ENCODE measurements at regions not wholly inside any gene's neighbourhood (a gene's known extent, or its start where the extent isn't known, plus 50 kb on each side); places are given as distances from the start of the nearest gene placed in this dataset.

DNA sequence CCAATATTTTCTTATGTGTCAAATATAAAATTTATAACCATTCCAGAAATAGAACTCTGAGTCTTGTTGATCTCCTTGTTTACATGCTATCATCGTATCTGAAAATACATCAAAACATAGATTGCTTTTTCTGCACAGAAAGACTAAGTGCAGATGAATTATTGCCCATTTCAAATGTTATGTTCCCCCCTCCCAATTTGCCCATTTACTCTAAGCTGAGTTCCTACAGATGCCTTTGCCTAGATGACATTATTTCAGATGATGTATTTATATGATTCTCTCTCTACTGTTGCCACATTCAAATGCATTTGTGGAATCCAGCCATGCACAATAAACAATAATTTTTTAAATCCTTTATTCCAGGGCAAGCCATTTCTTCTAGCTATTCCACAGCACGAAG lies 810.1 kb upstream of the MGAT4C start:
- Histone ChIP-seq H3K27me3 (ENCODE audit: control insufficient read depth in 1 of 2, insufficient read depth in 2 of 2, low read length in 2 of 2) (no peaks in the 10 kb centered on the region), H3K9ac (ENCODE audit: low read length in 2 of 2) (no peak overlapping the region), H3K4me1 (ENCODE audit: control insufficient read depth, insufficient read depth, low read length) (no peaks in the 10 kb centered on the region), H3K36me3 (ENCODE audit: control insufficient read depth in 2 of 2, insufficient read depth in 2 of 2, low read length in 2 of 2) (no peaks in the 10 kb centered on the region), H3K27ac (ENCODE audit: low read length) (no peak overlapping the region), H3K9me3 (ENCODE audit: control insufficient read depth in 2 of 2, low read length in 2 of 2) (no peaks in the 10 kb centered on the region), H3K4me3 (ENCODE audit: low read length in 2 of 2) (no peak overlapping the region)

DNA sequence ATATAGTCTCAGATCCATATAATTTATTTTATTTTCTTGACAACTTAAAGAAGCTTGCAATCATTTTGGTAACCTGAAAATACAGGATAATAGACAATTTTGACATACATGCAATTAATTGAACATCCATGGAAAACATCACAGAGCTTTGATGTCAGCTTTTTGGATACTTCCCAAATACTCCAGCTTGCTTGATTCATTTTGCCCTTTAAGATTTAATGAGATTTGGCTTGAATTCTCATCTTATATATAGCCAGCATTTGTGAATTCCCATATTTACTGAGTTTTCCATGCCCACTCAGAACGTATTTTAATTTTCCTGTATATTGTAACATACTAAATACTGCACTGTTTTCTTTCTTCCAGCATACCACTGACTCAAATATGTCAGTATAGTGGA lies 803.0 kb upstream of the MGAT4C start:
- H3K4me1 ChIP-seq (ENCODE audit: control insufficient read depth, insufficient read depth, low read length) = no peaks in the 10 kb centered on the region
- H3K36me3 ChIP-seq (ENCODE audit: control insufficient read depth in 2 of 2, insufficient read depth in 2 of 2, low read length in 2 of 2) = no peaks in the 10 kb centered on the region
- no peaks in the 10 kb centered on the region for H3K27me3 ChIP-seq (ENCODE audit: control insufficient read depth in 1 of 2, insufficient read depth in 2 of 2, low read length in 2 of 2)
- no peak overlapping the region for H3K4me3 ChIP-seq (ENCODE audit: low read length in 2 of 2)
- no peak overlapping the region for H3K27ac ChIP-seq (ENCODE audit: low read length)
- no peaks in the 10 kb centered on the region for H3K9me3 ChIP-seq (ENCODE audit: control insufficient read depth in 2 of 2, low read length in 2 of 2)
- H3K9ac ChIP-seq (ENCODE audit: low read length in 2 of 2) = no peak overlapping the region

DNA sequence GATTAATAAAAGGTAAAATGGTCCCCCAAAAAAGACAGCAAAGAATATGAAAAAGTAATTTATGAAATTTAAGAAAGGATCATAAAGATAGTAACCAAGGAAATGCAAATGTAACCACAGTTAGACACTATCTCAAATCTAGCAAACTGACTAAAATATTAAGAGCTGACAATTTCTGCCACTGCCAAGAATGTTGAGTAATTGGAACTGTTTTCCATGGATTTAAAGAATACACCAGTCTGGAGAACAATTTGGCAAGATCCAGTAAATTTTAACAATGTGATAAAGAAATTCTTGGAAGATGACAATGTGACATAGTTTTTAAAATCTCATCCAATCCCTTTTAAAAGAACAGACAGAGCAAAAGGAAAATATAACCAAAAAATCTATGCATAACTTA lies 798.0 kb upstream of the MGAT4C start:
- H3K4me3 ChIP-seq (ENCODE audit: low read length in 2 of 2) = no peak overlapping the region
- no peaks in the 10 kb centered on the region for H3K4me1 ChIP-seq (ENCODE audit: control insufficient read depth, insufficient read depth, low read length)
- H3K27ac ChIP-seq (ENCODE audit: low read length) = no peak overlapping the region
- H3K9ac ChIP-seq (ENCODE audit: low read length in 2 of 2) = no peak overlapping the region
- no peaks in the 10 kb centered on the region for H3K36me3 ChIP-seq (ENCODE audit: control insufficient read depth in 2 of 2, insufficient read depth in 2 of 2, low read length in 2 of 2)
- H3K27me3 ChIP-seq (ENCODE audit: control insufficient read depth in 1 of 2, insufficient read depth in 2 of 2, low read length in 2 of 2) = no peaks in the 10 kb centered on the region
- H3K9me3 ChIP-seq (ENCODE audit: control insufficient read depth in 2 of 2, low read length in 2 of 2) = no peaks in the 10 kb centered on the region

DNA sequence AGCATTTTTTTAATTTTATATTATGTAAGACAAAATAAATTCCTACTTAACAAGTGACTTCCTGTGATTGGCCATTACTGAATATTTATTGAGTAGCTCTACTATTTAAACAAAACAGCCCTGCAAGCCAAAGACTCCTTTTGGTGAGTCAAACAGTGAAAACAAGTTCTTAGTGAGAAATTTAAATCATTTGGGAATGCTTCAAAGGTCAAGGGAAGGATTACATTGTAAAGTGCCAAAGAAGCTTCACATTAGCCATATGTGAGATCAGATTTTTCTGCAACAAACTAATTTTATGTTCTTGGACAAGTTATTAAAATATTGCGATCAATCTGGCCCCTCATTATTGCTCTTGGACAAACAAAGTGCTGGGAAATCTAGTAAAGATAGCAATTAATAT lies 795.4 kb upstream of the MGAT4C start:
- Histone ChIP-seq H3K4me1 (ENCODE audit: control insufficient read depth, insufficient read depth, low read length) (no peaks in the 10 kb centered on the region), H3K27me3 (ENCODE audit: control insufficient read depth in 1 of 2, insufficient read depth in 2 of 2, low read length in 2 of 2) (no peaks in the 10 kb centered on the region), H3K9ac (ENCODE audit: low read length in 2 of 2) (no peak overlapping the region), H3K27ac (ENCODE audit: low read length) (no peak overlapping the region), H3K9me3 (ENCODE audit: control insufficient read depth in 2 of 2, low read length in 2 of 2) (no peaks in the 10 kb centered on the region), H3K36me3 (ENCODE audit: control insufficient read depth in 2 of 2, insufficient read depth in 2 of 2, low read length in 2 of 2) (no peaks in the 10 kb centered on the region), H3K4me3 (ENCODE audit: low read length in 2 of 2) (no peak overlapping the region)

DNA sequence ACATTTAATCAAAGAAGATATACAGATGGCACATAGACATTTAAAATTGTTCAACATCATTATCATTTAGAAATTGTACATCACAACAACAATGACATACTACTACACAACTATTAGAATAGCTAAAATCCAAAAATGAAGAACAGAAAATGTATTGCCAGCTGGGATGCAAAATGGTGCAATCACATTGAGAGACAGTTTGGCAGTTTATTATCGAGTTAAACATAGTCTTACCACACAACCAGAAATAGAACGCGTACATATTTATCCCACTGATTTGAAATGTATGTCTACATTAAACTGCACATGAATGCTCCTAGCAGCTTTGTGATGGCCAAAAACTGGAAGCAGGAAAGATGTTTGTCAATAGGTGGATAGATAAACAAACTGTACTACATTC lies 791.5 kb upstream of the MGAT4C start:
- Histone ChIP-seq H3K27me3 (ENCODE audit: control insufficient read depth in 1 of 2, insufficient read depth in 2 of 2, low read length in 2 of 2) (no peaks in the 10 kb centered on the region), H3K4me1 (ENCODE audit: control insufficient read depth, insufficient read depth, low read length) (no peaks in the 10 kb centered on the region), H3K36me3 (ENCODE audit: control insufficient read depth in 2 of 2, insufficient read depth in 2 of 2, low read length in 2 of 2) (no peaks in the 10 kb centered on the region)

DNA sequence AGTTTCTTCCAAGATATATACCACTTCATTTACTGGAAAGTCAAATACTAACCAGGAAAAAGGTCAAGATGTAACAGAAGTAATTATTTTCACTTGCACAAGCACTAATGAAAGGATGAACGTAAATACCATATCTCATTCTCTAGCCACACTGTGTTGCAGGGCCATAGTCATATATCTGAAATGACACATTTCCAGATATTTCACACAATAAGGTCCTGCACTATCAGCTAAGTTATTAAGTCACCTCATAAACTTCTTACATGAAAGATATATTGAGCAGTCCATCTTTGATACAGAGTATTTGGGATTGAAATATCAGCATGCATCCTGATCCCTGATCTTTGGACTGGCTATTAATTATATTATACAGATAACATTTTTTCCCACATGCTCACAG lies 783.3 kb upstream of the MGAT4C start:
- no peaks in the 10 kb centered on the region for H3K36me3 ChIP-seq (ENCODE audit: control insufficient read depth in 2 of 2, insufficient read depth in 2 of 2, low read length in 2 of 2)
- H3K27ac ChIP-seq (ENCODE audit: low read length) = no peak overlapping the region

More for the DNA sequence above, 791.5 kb upstream of the MGAT4C start:
- no peak overlapping the region for H3K27ac ChIP-seq (ENCODE audit: low read length)
- no peak overlapping the region for H3K9ac ChIP-seq (ENCODE audit: low read length in 2 of 2)
- H3K9me3 ChIP-seq (ENCODE audit: control insufficient read depth in 2 of 2, low read length in 2 of 2) = no peaks in the 10 kb centered on the region
- no peak overlapping the region for H3K4me3 ChIP-seq (ENCODE audit: low read length in 2 of 2)

DNA sequence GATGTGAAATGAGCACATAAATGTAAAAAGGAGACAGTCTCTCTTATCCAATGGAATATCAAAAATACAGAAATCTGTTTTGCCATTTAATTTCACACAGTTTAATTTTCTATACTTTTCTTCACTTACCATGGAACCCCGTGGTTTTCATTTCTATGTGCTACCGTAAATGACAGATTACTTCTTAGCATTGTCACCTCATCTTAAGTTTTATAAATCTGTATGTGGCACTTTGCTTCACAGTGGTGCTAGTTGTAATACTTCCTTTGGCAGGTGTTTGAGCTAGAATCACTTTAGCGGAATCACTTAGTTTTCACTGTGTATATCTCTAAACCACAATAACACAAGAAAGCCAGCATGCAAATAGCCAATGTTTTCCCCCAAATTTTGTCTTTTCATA lies 781.9 kb upstream of the MGAT4C start:
- no peak overlapping the region for H3K4me3 ChIP-seq (ENCODE audit: low read length in 2 of 2)
- H3K36me3 ChIP-seq (ENCODE audit: control insufficient read depth in 2 of 2, insufficient read depth in 2 of 2, low read length in 2 of 2) = no peaks in the 10 kb centered on the region
- no peaks in the 10 kb centered on the region for H3K27me3 ChIP-seq (ENCODE audit: control insufficient read depth in 1 of 2, insufficient read depth in 2 of 2, low read length in 2 of 2)
- H3K4me1 ChIP-seq (ENCODE audit: control insufficient read depth, insufficient read depth, low read length) = no peaks in the 10 kb centered on the region
- H3K9me3 ChIP-seq (ENCODE audit: control insufficient read depth in 2 of 2, low read length in 2 of 2) = no peaks in the 10 kb centered on the region
- H3K27ac ChIP-seq (ENCODE audit: low read length) = no peak overlapping the region
- H3K9ac ChIP-seq (ENCODE audit: low read length in 2 of 2) = no peak overlapping the region

More for the DNA sequence above, 783.3 kb upstream of the MGAT4C start:
- no peaks in the 10 kb centered on the region for H3K4me1 ChIP-seq (ENCODE audit: control insufficient read depth, insufficient read depth, low read length)
- no peaks in the 10 kb centered on the region for H3K27me3 ChIP-seq (ENCODE audit: control insufficient read depth in 1 of 2, insufficient read depth in 2 of 2, low read length in 2 of 2)
- H3K9ac ChIP-seq (ENCODE audit: low read length in 2 of 2) = no peak overlapping the region
- no peak overlapping the region for H3K4me3 ChIP-seq (ENCODE audit: low read length in 2 of 2)
- H3K9me3 ChIP-seq (ENCODE audit: control insufficient read depth in 2 of 2, low read length in 2 of 2) = no peaks in the 10 kb centered on the region

DNA sequence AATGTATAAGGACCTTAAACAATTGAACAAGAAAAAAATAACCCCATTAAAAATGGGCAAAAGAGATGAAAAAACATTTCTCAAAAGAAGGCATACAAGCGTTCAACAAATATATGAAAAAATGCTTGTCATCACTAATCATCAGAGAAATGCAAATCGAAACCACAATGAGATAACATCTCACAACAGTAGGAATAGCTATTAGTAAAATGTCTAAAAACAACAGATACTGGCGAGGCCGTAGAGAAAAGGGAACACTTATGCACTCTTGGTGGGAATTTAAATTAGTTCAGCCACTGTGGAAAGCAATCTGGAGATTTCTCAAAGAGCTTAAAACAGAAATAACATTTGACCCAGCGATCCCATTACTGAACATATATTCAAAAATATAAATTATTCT lies 769.8 kb upstream of the MGAT4C start:
- H3K4me1 ChIP-seq (ENCODE audit: control insufficient read depth, insufficient read depth, low read length) = no peaks in the 10 kb centered on the region
- H3K9me3 ChIP-seq (ENCODE audit: control insufficient read depth in 2 of 2, low read length in 2 of 2) = no peaks in the 10 kb centered on the region
- H3K36me3 ChIP-seq (ENCODE audit: control insufficient read depth in 2 of 2, insufficient read depth in 2 of 2, low read length in 2 of 2) = no peaks in the 10 kb centered on the region
- H3K4me3 ChIP-seq (ENCODE audit: low read length in 2 of 2) = no peak overlapping the region
- H3K9ac ChIP-seq (ENCODE audit: low read length in 2 of 2) = no peak overlapping the region
- no peak overlapping the region for H3K27ac ChIP-seq (ENCODE audit: low read length)
- no peaks in the 10 kb centered on the region for H3K27me3 ChIP-seq (ENCODE audit: control insufficient read depth in 1 of 2, insufficient read depth in 2 of 2, low read length in 2 of 2)

DNA sequence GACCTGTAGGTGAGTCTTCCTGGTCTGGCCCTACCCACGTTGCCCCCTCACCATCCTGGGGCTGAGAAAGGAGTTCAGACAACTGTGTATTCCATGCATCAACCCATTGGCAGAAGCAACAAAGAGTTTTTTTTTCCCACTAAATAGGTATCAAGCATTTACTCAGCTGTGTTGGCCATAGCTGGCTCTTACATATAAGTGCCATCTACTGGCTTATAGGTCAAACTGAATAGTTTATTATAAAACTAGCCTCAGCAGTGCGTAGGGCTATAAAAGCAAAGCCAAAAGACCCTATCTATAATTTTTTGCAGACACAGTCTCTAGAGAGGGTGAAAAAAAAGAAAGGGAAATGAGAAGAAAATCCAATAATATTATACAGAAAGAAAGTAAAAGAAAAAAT lies 765.2 kb upstream of the MGAT4C start:
- Histone ChIP-seq H3K27me3 (ENCODE audit: control insufficient read depth in 1 of 2, insufficient read depth in 2 of 2, low read length in 2 of 2) (no peaks in the 10 kb centered on the region), H3K9ac (ENCODE audit: low read length in 2 of 2) (no peak overlapping the region), H3K27ac (ENCODE audit: low read length) (no peak overlapping the region), H3K36me3 (ENCODE audit: control insufficient read depth in 2 of 2, insufficient read depth in 2 of 2, low read length in 2 of 2) (no peaks in the 10 kb centered on the region), H3K4me3 (ENCODE audit: low read length in 2 of 2) (no peak overlapping the region), H3K9me3 (ENCODE audit: control insufficient read depth in 2 of 2, low read length in 2 of 2) (peaks cover 0 to 3% of the 10 kb centered on the region in 2 donors), H3K4me1 (ENCODE audit: control insufficient read depth, insufficient read depth, low read length) (no peaks in the 10 kb centered on the region)

DNA sequence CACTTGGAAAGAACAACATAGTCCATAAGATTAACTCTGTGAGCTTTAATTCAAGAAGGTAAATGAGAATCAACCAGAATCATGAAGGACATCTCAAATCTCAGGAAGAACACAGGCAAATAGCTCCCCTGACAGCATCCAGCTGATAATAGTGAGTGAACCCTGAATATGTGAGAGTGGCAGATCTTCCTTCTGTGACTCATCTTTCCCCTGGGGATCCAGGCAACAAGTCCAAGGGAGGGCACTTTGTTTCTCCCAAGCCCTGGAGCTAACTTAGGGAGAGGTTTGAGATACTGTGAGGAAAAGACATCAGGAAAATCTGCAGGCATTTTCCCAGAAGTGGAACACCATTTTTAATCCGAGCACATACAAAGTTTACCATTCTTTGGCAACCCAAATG lies 763.9 kb upstream of the MGAT4C start:
- Histone ChIP-seq H3K4me3 (ENCODE audit: low read length in 2 of 2) (no peak overlapping the region), H3K27ac (ENCODE audit: low read length) (no peak overlapping the region), H3K9ac (ENCODE audit: low read length in 2 of 2) (no peak overlapping the region), H3K27me3 (ENCODE audit: control insufficient read depth in 1 of 2, insufficient read depth in 2 of 2, low read length in 2 of 2) (no peaks in the 10 kb centered on the region), H3K36me3 (ENCODE audit: control insufficient read depth in 2 of 2, insufficient read depth in 2 of 2, low read length in 2 of 2) (no peaks in the 10 kb centered on the region), H3K9me3 (ENCODE audit: control insufficient read depth in 2 of 2, low read length in 2 of 2) (peaks cover 0 to 3% of the 10 kb centered on the region in 2 donors), H3K4me1 (ENCODE audit: control insufficient read depth, insufficient read depth, low read length) (no peaks in the 10 kb centered on the region)

DNA sequence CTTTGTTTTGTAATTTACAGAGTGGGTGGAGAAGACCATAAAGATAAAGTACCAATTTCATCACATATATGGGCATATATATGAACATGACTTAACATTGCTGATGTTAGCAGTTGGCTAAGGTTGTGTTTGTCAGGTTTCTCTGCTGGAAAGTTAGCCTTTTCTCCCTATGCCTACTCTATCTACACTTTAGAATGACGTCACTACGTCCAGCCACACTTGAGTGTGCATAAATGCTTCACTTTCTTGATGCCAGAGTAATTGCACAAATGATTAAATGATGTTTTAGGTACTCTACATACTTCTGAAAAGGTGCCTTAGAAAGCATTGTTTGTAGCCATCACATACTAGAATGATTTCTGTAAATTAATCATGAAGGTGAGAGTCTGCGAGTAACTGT lies 759.2 kb upstream of the MGAT4C start:
- Histone ChIP-seq H3K36me3 (ENCODE audit: control insufficient read depth in 2 of 2, insufficient read depth in 2 of 2, low read length in 2 of 2) (no peaks in the 10 kb centered on the region), H3K9me3 (ENCODE audit: control insufficient read depth in 2 of 2, low read length in 2 of 2) (peaks cover 0 to 3% of the 10 kb centered on the region in 2 donors), H3K4me1 (ENCODE audit: control insufficient read depth, insufficient read depth, low read length) (no peaks in the 10 kb centered on the region)

More for the DNA sequence above, 759.2 kb upstream of the MGAT4C start:
- no peak overlapping the region for H3K27ac ChIP-seq (ENCODE audit: low read length)
- H3K4me3 ChIP-seq (ENCODE audit: low read length in 2 of 2) = no peak overlapping the region
- H3K9ac ChIP-seq (ENCODE audit: low read length in 2 of 2) = no peak overlapping the region
- no peaks in the 10 kb centered on the region for H3K27me3 ChIP-seq (ENCODE audit: control insufficient read depth in 1 of 2, insufficient read depth in 2 of 2, low read length in 2 of 2)

Data from stomach smooth muscle (tissue), 2 donors.